GM12878 (cell line): ENCODE measurements at regions not wholly inside any gene's neighbourhood (a gene's known extent, or its start where the extent isn't known, plus 50 kb on each side); places are given as distances from the start of the nearest gene placed in this dataset.

Experiments
- ATAC-seq: fragments of 200-7000 bp; cut with Tn5 transposase; 3 replicates; pipeline ENCODE4 v1.9.1; 2020; ENCODE audit warnings: mild to moderate bottlenecking, moderate library complexity
- BruUV-seq: library from RNA; stranded (reverse); fragments of 400-500 nt; replicated peaks from 2 replicates; lab custom pipeline; 2021; lab: Mats Ljungman, UMichigan
- CTCF ChIA-PET: fragments of 300-600 bp; sonication (Branson Sonifier 250); formaldehyde crosslinking; extraction: SDS; loops from one replicate; lab custom pipeline; 2021; ENCODE audit warnings: inconsistent platforms; lab: Yijun Ruan, JAX
- POLR2A ChIA-PET: fragments of 350-600 bp; formaldehyde crosslinking; extraction: SDS; loops from one replicate; lab custom pipeline; 2021; ENCODE audit warnings: inconsistent platforms; lab: Charles Lee
- RAD21 ChIA-PET: fragments of 300-600 bp; sonication (Branson Sonifier 250); formaldehyde crosslinking; loops from one replicate; lab custom pipeline; 2023; ENCODE audit warnings: antibody characterized with exemption; ENCODE audit not compliant: unreplicated experiment; lab: Charles Lee
- SMC1A ChIA-PET: fragments of 300-600 bp; sonication (Branson Sonifier 250); formaldehyde crosslinking; loops from one replicate; lab custom pipeline; 2023; ENCODE audit not compliant: unreplicated experiment, uncharacterized antibody; lab: Charles Lee
- DNase-seq: peaks from one replicate; pipeline ENCODE4 v3.0.0-alpha.2; 2011; ENCODE audit warnings: low read depth, low spot score
- FAIRE-seq: peaks from 3 replicates; lab custom pipeline; 2011; peaks lifted over from hg19 to GRCh38; lab: Jason Lieb, UNC
- H2AFZ ChIP-seq: 2 replicates; pipeline ENCODE4 v1.6.0; 2011; ENCODE audit warnings: low read depth, low read length, control low read depth; ENCODE audit not compliant: control insufficient read depth
- H3K27ac ChIP-seq: 2 replicates; pipeline ENCODE4 v1.5.1; 2011; ENCODE audit warnings: control low read depth; ENCODE audit not compliant: control insufficient read depth, insufficient read depth
- H3K27me3 ChIP-seq, 2 experiments: replicated peaks in 1 of 2; 2 replicates each; pipeline versions ENCODE4 v1.6.0 to v1.6.1; 2011; ENCODE audit warnings: low read length in 1 of 2; ENCODE audit not compliant: control insufficient read depth in 2 of 2, insufficient read depth in 2 of 2
- H3K36me3 ChIP-seq, 2 experiments: 2 replicates each; pipeline ENCODE4 v1.5.1; 2011; ENCODE audit warnings: low read length in 1 of 2; ENCODE audit not compliant: control insufficient read depth in 2 of 2, insufficient read depth in 2 of 2
- H3K4me1 ChIP-seq: 2 replicates; pipeline ENCODE4 v1.6.1; 2011; ENCODE audit warnings: mild to moderate bottlenecking, low read length, moderate library complexity, mixed read lengths; ENCODE audit not compliant: control insufficient read depth, insufficient read depth
- H3K4me2 ChIP-seq: 2 replicates; pipeline ENCODE4 v1.6.0; 2011; ENCODE audit warnings: control low read depth; ENCODE audit not compliant: control insufficient read depth, insufficient read depth
- H3K4me3 ChIP-seq: fragments of 200-600 bp; sonication (generic); 2 replicates; pipeline ENCODE4 v1.5.1; 2016
- H3K79me2 ChIP-seq: 2 replicates; pipeline ENCODE4 v1.6.0; 2011; ENCODE audit warnings: low read length; ENCODE audit not compliant: control insufficient read depth, insufficient read depth
- H3K9ac ChIP-seq: 2 replicates; pipeline ENCODE4 v1.8.0; 2011; ENCODE audit warnings: low read length, control low read depth, mixed read lengths; ENCODE audit not compliant: control insufficient read depth, insufficient read depth
- H3K9me3 ChIP-seq: replicated peaks from 3 replicates; pipeline ENCODE4 v1.5.1; 2011; ENCODE audit warnings: mild to moderate bottlenecking, low read length; ENCODE audit not compliant: control insufficient read depth, insufficient read depth
- H4K20me1 ChIP-seq: 2 replicates; pipeline ENCODE4 v1.6.0; 2011; ENCODE audit not compliant: control insufficient read depth, insufficient read depth
- ATF7 ChIP-seq: fragments of 450-650 bp; IDR thresholded peaks from 2 replicates; pipeline ENCODE4 v1.6.1; 2016; ENCODE audit warnings: low read depth, mild to moderate bottlenecking
- CHD2 ChIP-seq: IDR thresholded peaks from 2 replicates; pipeline ENCODE4 v1.6.1; 2011; ENCODE audit warnings: low read depth, low read length, improper control_type of control experiment, borderline replicate concordance
- CHD4 ChIP-seq: fragments of 200-600 bp; sonication (generic); IDR thresholded peaks from 2 replicates; pipeline ENCODE4 v1.6.1; 2016; ENCODE audit warnings: mild to moderate bottlenecking
- FOXM1 ChIP-seq: IDR thresholded peaks from 2 replicates; pipeline ENCODE4 v1.6.1; 2012; ENCODE audit warnings: low read depth, mild to moderate bottlenecking, inconsistent platforms, low read length, moderate library complexity
- JUNB ChIP-seq: IDR thresholded peaks from 2 replicates; pipeline ENCODE4 v1.6.1; 2016; ENCODE audit warnings: antibody characterized with exemption, mild to moderate bottlenecking
- KAT2A ChIP-seq: conservative IDR thresholded peaks from 2 replicates; pipeline ENCODE4 v1.6.1; 2011; ENCODE audit warnings: low read depth, low read length; ENCODE audit not compliant: control insufficient read depth
- KLF5 ChIP-seq: fragments of 450-650 bp; IDR thresholded peaks from 2 replicates; pipeline ENCODE4 v1.6.1; 2014; ENCODE audit warnings: mild to moderate bottlenecking; ENCODE audit not compliant: partially characterized antibody
- MTA2 ChIP-seq: fragments of 450-650 bp; IDR thresholded peaks from 2 replicates; pipeline ENCODE4 v1.6.1; 2016; ENCODE audit warnings: low read depth, mild to moderate bottlenecking, moderate library complexity
- NFIC ChIP-seq: IDR thresholded peaks from 2 replicates; pipeline ENCODE4 v1.6.1; 2012; ENCODE audit warnings: low read depth, mild to moderate bottlenecking, inconsistent platforms, low read length, moderate library complexity
- NR2F1 ChIP-seq: fragments of 450-650 bp; conservative IDR thresholded peaks from 2 replicates; pipeline ENCODE4 v1.6.1; 2017; ENCODE audit warnings: mild to moderate bottlenecking
- SMAD5 ChIP-seq: IDR thresholded peaks from 2 replicates; pipeline ENCODE4 v1.6.1; 2016; ENCODE audit warnings: antibody characterized with exemption, low read depth
- ZBED1 ChIP-seq: IDR thresholded peaks from 2 replicates; pipeline ENCODE4 v1.6.1; 2016; ENCODE audit warnings: borderline replicate concordance
- ZNF384 ChIP-seq: IDR thresholded peaks from 2 replicates; pipeline ENCODE4 v1.6.1; 2012; ENCODE audit warnings: low read depth, mild to moderate bottlenecking, low read length, improper control_type of control experiment, borderline replicate concordance
- WGBS: methylation state at CpG from one replicate; pipeline ENCODE4 v1.1.6; 2016; ENCODE audit warnings: low lambda C conversion rate; ENCODE audit not compliant: insufficient replicate concordance, insufficient coverage; ENCODE audit errors: missing lambda C conversion rate; 5-methylcytosine and 5-hydroxymethylcytosine counted together
- in situ Hi-C: fragments of 300-500 bp; cut with MboI; formaldehyde crosslinking; loops from 9 replicates; pipeline ENCODE4 v1.14.3; 2018; ENCODE audit warnings: mixed read lengths
- intact Hi-C: fragments of 100-400 bp; cut with micrococcal nuclease; formaldehyde crosslinking; loops from one replicate; pipeline ENCODE4 v1.14.2; 2022; ENCODE audit not compliant: unreplicated experiment
- TF ChIP-seq, protein P1 (sequence below): IDR thresholded peaks from 2 replicates; pipeline ENCODE4 v1.6.1; 2011; ENCODE audit warnings: borderline replicate concordance, low read depth, mild to moderate bottlenecking, moderate library complexity, low read length; ENCODE audit not compliant: insufficient read depth, poor library complexity, severe bottlenecking

- Histone ChIP-seq H3K4me3 (no peak overlapping the region), H3K4me2 (no peak overlapping the region), H3K27ac (no peak overlapping the region), H3K9ac (no peak overlapping the region), H3K9me3 (no peaks in the 10 kb centered on the region), H3K36me3 (no peaks in the 10 kb centered on the region), H3K4me1 (no peaks in the 10 kb centered on the region), H3K27me3 (no peaks in the 10 kb centered on the region), H4K20me1 (no peaks in the 10 kb centered on the region), H2AFZ (no peak overlapping the region), H3K79me2 (no peaks in the 10 kb centered on the region)
- ChIA-PET POLR2A (interaction anchor here (0.5 to 0.6 kb wide), 4 partner anchors 29 to 1218 kb away, joined by 3 to 6 read pairs (median 5); no protein-coding TSS in a partner anchor), SMC1A (interaction anchor here (1.7 kb wide), 1 partner anchor 12 kb away, joined by 8 read pairs; no protein-coding TSS in a partner anchor), RAD21 (interaction anchor here (0.6 to 0.7 kb wide), 4 partner anchors 8 to 753 kb away, joined by 3 to 4 read pairs (median 4); no protein-coding TSS in a partner anchor), CTCF (interaction anchor here (0.8 to 1.5 kb wide), 3 partner anchors 9 to 102 kb away, joined by 3 to 5 read pairs (median 4); no protein-coding TSS in a partner anchor)
- TF ChIP-seq CHD2 (no peak), ATF7 (peak; percentile 56; the same call in 1 of the 2 replicates), JUNB (peak; percentile 24; the same call in 1 of the 2 replicates), FOXM1 (no peak), ZNF384 (peak; percentile 69; the same call in 1 of the 2 replicates), KLF5 (no peak), MTA2 (0 out of 2 replicates have a peak, but pooled peaks have one; percentile 14), KAT2A (no peak), ZBED1 (no peak), CHD4 (no peak), NR2F1 (peak; percentile 28; the same call in 1 of the 2 replicates), SMAD5 (no peak), NFIC (no peak)
- TF ChIP-seq, protein P1, sequence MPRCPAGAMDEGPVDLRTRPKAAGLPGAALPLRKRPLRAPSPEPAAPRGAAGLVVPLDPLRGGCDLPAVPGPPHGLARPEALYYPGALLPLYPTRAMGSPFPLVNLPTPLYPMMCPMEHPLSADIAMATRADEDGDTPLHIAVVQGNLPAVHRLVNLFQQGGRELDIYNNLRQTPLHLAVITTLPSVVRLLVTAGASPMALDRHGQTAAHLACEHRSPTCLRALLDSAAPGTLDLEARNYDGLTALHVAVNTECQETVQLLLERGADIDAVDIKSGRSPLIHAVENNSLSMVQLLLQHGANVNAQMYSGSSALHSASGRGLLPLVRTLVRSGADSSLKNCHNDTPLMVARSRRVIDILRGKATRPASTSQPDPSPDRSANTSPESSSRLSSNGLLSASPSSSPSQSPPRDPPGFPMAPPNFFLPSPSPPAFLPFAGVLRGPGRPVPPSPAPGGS = no peak
- in situ Hi-C loops (no loop called here), intact Hi-C loops (no loop called here)
- no peak for DNase-seq
- FAIRE-seq = no peak
- no TSS peak for BruUV-seq
- peak; percentile 85 for ATAC-seq
- 46% methylated on average over 3 of the region's 3 CpGs for WGBS
These were observed 552.5 kb downstream of the HAO1 start for GRCh38 chr20:7387638-7388193.
